Superior temporal gyrus (tissue), 1 donor: ENCODE measurements at regions not wholly inside any gene's neighbourhood (a gene's known extent, or its start where the extent isn't known, plus 50 kb on each side); places are given as distances from the start of the nearest gene placed in this dataset.
A peak's percentile ranks its signal among the peaks of the same experiment; 100 is the strongest.

Experiments used
- DNase-seq: peaks from one replicate; pipeline ENCODE4 v3.0.0-alpha.2; 2016; ENCODE audit errors: extremely low spot score

- no peak for DNase-seq
Measured at GRCh38 chr10:130997267-130998045, 314.1 kb downstream of the TCERG1L start.

DNA sequence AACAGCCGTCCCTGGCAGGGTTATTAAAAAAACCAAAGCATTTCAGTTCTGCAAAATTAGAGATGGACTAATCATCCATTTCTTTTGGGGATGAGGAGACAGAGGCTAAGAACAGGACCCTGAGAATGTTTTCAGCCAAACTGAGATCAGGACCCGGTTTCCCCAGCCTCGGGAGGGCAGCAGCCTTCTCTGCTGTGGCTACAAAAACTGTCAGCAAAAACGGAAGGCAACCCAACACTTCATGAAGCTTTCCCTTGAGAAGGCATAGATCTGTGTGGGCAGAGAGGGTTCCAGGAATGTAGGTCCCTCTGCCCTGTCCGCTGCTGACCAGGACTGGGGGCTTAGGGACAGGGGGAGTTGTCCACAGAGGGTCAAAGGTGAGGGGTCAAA, 313.5 kb downstream of the TCERG1L start:
- no peak for DNase-seq

DNA sequence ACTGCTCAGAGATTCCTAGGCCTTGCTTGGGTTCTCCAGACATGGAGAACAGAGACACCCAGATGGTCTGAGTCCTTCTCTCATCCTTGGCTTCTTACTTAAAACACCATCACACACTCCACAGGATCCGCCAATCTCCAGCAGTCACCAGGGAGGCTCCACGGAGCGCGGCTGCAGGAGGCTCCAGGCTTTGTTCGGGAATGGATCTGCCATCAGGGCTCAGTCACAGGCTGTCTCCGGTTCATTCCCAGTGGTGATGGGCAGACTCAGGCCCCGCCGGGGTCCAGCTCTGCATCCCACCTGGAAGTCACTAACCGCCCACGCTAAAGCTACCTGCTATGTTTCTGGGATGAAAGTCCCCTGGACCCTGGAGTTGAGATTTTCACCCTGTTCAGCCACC, 312.9 kb downstream of the TCERG1L start:
- DNase-seq: no peak

DNA sequence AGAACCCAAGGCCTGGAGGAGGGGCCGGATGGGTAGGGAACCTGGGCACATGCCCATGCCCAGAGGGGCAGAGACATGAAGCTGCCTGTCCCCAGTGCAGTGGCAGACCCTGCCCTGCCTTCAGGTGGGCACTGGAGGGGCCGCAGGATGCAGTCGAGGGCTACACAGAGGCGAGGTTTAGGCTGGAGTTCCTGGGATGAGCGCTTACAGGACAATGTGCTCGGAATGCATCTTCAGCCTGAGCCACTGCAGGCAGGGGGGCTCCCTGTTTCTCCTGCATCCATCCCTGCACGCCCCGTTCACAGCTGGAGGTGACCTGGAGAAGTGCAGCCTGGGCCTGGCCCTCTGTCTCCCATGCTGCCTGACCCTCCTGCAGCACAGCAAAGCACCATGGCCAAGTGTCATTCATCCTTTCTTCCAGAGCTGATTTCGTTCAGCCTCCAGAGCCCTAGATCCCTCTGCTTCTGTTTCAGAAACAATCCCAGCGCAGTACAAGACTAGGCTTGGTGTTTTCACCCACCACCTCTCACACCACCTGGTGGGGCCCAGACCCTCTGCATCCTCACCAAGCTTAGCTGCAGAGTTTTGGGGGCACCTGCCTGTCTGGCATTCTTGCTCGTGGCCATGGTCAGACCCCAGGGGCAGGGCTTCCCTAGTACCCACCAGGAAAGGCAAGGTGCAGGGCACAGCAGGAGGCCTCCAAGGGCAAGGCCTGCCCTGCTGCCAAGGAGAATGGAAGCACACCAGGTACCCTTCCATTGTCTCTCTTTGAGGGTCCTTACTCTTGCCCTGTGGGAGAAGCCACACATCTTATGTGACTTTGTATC, 311.9 kb downstream of the TCERG1L start:
- DNase-seq: no peak

- no peak for DNase-seq
Measured at GRCh38 chr10:131000244-131000643, 311.3 kb downstream of the TCERG1L start.

- no peak for DNase-seq
Measured at GRCh38 chr10:131000743-131001142, 310.8 kb downstream of the TCERG1L start.

DNA sequence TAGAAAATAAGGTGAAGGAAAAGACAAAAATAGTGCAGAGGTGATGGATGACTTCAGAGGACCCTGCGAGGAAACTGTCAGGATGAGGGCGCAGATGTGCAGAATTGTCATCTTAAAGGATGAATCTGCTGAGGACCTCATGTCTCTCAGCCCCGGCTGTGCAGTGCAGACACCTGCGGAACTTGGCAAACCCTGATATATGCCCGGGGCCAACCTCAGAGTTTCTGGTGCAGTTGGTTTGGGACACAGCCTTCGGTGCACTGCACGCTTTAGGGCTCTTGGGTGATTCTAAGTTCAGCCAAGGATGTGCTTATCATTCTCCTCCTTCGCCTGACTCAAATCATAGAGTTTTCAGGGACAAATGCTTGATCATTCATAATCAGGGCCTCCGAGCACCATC, 310.1 kb downstream of the TCERG1L start:
- DNase-seq: no peak

GRCh38 chr10:131002031-131002861, 309.3 kb downstream of the TCERG1L start:
- peak; percentile 35 for DNase-seq

- no peak for DNase-seq
Measured at GRCh38 chr10:131003455-131003854, 308.1 kb downstream of the TCERG1L start.

DNA sequence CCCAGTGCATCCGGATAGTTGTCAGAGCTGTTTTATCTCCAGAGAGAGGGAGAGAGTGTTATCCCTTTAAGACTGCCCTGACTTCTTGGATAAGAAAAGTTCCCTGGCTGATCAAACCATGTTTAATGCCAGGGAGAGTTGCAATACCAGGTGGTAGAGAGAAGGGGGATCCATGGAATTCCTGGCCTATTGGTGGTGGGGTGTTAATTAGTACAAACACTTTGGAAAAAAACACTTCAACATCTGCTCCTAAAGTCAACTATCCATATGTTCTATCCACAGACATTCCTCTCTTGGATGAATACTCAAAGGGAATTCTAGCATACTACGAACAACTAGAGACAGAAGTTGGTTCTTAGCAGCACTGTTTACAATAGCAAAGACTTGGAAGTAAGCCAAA, 307.2 kb downstream of the TCERG1L start:
- no peak for DNase-seq

DNA sequence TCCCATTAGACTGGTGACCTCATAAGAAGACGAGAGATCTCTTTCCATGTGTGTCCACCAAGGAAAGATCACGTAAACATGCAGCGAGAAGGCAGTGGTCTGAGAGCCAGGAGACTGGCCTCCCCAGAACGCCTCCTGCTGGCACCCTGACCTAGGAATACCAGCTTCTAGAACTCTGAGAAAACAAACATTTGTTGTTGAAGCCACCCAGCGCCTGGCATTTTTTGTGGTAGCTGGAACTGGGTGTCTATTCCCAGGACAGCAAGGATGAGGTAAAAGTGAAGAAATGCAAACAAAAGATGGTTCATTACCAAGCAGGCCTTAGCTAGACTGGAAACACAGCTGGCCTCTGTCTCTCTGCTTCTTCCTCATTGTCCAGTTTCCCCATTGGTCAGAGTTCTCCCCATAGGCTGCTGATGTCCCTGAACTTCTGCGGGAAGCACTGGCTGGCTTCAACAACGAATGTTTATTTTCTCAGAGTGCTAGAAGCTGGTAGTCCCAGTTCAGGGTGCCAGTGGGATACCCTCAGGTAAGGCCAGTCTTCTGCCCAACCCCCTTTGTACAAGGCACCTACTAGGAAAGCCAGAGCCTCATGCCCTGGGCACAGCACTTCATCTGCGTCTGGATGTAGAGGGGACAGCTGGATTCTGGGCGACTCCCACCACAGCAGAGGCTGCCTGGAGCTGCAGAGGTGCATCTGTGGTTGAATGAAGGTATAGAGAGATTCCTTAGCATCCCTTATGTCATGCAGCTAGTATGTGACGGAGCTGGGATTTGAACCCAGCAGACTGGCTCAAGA, 304.9 kb downstream of the TCERG1L start:
- no peak for DNase-seq

GRCh38 chr10:131009791-131010190, 301.7 kb downstream of the TCERG1L start:
- no peak for DNase-seq

- DNase-seq: no peak
Measured at GRCh38 chr10:131010965-131011575, 300.5 kb downstream of the TCERG1L start.

DNA sequence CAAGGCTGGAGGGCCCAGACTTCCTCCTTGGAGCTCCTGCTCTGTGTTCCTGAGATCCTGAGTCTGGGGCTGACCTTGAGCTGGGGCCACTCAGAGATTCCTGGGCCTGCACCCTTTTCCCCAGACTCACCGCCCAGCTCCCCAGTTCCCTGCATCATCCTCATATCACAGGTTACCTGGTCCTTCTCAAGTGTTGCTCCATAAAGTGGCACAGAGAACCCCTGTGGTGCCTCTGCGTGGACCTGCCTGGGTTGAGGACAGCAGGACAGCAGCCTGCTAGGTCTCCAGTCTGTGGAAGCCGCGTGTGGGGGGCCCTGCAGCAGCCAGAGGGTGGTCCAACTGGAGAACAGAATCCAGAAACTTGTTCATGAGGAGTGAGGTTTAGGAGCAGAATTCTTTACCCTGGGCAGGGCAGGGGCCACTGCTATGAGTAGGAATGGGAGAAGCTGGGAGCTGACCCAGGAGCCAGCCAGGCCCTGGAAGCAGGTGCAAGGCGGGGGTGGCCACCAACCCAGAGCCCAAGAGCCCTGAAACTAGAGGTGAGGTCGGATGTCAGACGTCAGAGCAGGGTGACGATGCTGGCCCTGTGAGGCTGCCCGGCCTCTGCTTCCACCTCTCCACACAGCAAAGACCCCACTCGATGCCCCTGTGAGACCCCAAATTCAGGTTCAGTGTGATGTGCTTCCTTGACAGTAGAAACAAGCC, 299.4 kb downstream of the TCERG1L start:
- no peak for DNase-seq

- DNase-seq: no peak
Measured at GRCh38 chr10:131012641-131012985, 298.9 kb downstream of the TCERG1L start.

- DNase-seq: no peak
Measured at GRCh38 chr10:131013281-131013912, 298.1 kb downstream of the TCERG1L start.

- no peak for DNase-seq
Measured at GRCh38 chr10:131014271-131014670, 297.2 kb downstream of the TCERG1L start.

GRCh38 chr10:131015271-131015670, 296.2 kb downstream of the TCERG1L start:
- no peak for DNase-seq

DNA sequence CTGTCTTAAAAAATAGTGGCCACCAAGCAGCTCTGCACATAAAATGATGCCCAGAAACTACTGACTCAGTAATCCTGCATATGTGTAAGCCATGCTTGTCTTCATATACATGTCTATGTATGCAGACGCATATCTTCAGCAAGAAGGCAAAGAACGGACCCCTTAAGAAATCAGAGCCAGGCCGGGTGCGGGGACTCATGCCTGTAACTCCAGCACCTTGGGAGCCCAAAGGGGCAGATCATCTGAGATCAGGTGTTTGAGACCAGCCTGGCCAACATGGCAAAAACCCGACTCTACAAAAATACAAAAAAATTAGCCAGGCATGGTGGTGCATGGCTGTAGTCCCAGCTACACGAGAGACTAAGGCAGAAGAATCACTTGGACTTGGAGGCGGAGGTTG, 295.0 kb downstream of the TCERG1L start:
- no peak for DNase-seq
